ENCODE measurements at regions not wholly inside any gene's neighbourhood (a gene's known extent, or its start where the extent isn't known, plus 50 kb on each side); places are given as distances from the start of the nearest gene placed in this dataset.

GRCh38 chr5:51039424-51040329, 343.6 kb upstream of the ISL1 start:
- Mint-ChIP-seq H3K27ac (ENCODE audit: low read depth, unreplicated experiment) (no peak overlapping the region), H3K4me1 (ENCODE audit: insufficient read depth, unreplicated experiment) (no peaks in the 10 kb centered on the region), H3K4me3 (ENCODE audit: unreplicated experiment) (no peak overlapping the region), H3K9me3 (ENCODE audit: unreplicated experiment) (no peaks in the 10 kb centered on the region), H3K36me3 (ENCODE audit: insufficient read depth, unreplicated experiment) (no peaks in the 10 kb centered on the region), H3K27me3 (ENCODE audit: insufficient read depth, unreplicated experiment) (peaks cover 44% of the 10 kb centered on the region)
- no peak for DNase-seq (ENCODE audit: unreplicated experiment)
- ChIA-PET POLR2A (no interaction called here), CTCF (no interaction called here)
- no peak for TF ChIP-seq CTCF (IDR thresholded peaks at IDR 0.05; ENCODE audit: unreplicated experiment)
- intact Hi-C loops (cut with micrococcal nuclease): no loop called here
- BruUV-seq (replicated peaks): no TSS peak

- no peak overlapping the region for H3K27ac Mint-ChIP-seq (ENCODE audit: low read depth, unreplicated experiment)
- no peak overlapping the region for H3K4me3 Mint-ChIP-seq (ENCODE audit: unreplicated experiment)
- no peaks in the 10 kb centered on the region for H3K4me1 Mint-ChIP-seq (ENCODE audit: insufficient read depth, unreplicated experiment)
- H3K36me3 Mint-ChIP-seq (ENCODE audit: insufficient read depth, unreplicated experiment): no peaks in the 10 kb centered on the region
- intact Hi-C loops (cut with micrococcal nuclease): no loop called here
- TF ChIP-seq CTCF (IDR thresholded peaks at IDR 0.05; ENCODE audit: unreplicated experiment): no peak
- ChIA-PET CTCF (no interaction called here), POLR2A (no interaction called here)
- no peak for DNase-seq (ENCODE audit: unreplicated experiment)
- no TSS peak for BruUV-seq (replicated peaks)
- no peaks in the 10 kb centered on the region for H3K9me3 Mint-ChIP-seq (ENCODE audit: unreplicated experiment)
- H3K27me3 Mint-ChIP-seq (ENCODE audit: insufficient read depth, unreplicated experiment): peaks cover 83% of the 10 kb centered on the region
Observed at GRCh38 chr5:51043745-51044144, 339.5 kb upstream of the ISL1 start.

GRCh38 chr5:51047369-51047768, 335.9 kb upstream of the ISL1 start:
- ChIA-PET POLR2A (no interaction called here), CTCF (interaction anchor here (0.5 to 1.4 kb wide), 3 partner anchors 17 to 1116 kb away, joined by 3 read pairs; no protein-coding TSS in a partner anchor)
- Mint-ChIP-seq H3K27ac (ENCODE audit: low read depth, unreplicated experiment) (no peak overlapping the region), H3K4me3 (ENCODE audit: unreplicated experiment) (no peak overlapping the region), H3K27me3 (ENCODE audit: insufficient read depth, unreplicated experiment) (peaks cover 81% of the 10 kb centered on the region), H3K36me3 (ENCODE audit: insufficient read depth, unreplicated experiment) (no peaks in the 10 kb centered on the region), H3K4me1 (ENCODE audit: insufficient read depth, unreplicated experiment) (no peaks in the 10 kb centered on the region), H3K9me3 (ENCODE audit: unreplicated experiment) (no peaks in the 10 kb centered on the region)
- no peak for TF ChIP-seq CTCF (IDR thresholded peaks at IDR 0.05; ENCODE audit: unreplicated experiment)
- intact Hi-C loops (cut with micrococcal nuclease): no loop called here
- no TSS peak for BruUV-seq (replicated peaks)
- no peak for DNase-seq (ENCODE audit: unreplicated experiment)

GRCh38 chr5:51053361-51053760, 329.9 kb upstream of the ISL1 start:
- Mint-ChIP-seq H3K27me3 (ENCODE audit: insufficient read depth, unreplicated experiment) (peaks cover 58% of the 10 kb centered on the region), H3K4me3 (ENCODE audit: unreplicated experiment) (no peak overlapping the region), H3K9me3 (ENCODE audit: unreplicated experiment) (no peaks in the 10 kb centered on the region), H3K27ac (ENCODE audit: low read depth, unreplicated experiment) (no peak overlapping the region), H3K36me3 (ENCODE audit: insufficient read depth, unreplicated experiment) (no peaks in the 10 kb centered on the region), H3K4me1 (ENCODE audit: insufficient read depth, unreplicated experiment) (no peaks in the 10 kb centered on the region)
- BruUV-seq (replicated peaks): no TSS peak
- ChIA-PET POLR2A (no interaction called here), CTCF (no interaction called here)
- DNase-seq (ENCODE audit: unreplicated experiment): no peak
- intact Hi-C loops (cut with micrococcal nuclease): no loop called here
- TF ChIP-seq CTCF (IDR thresholded peaks at IDR 0.05; ENCODE audit: unreplicated experiment): no peak

All from MCF 10A (cell line).